Right forelimb (tissue), 1 donor: ENCODE measurements at regions not wholly inside any gene's neighbourhood (a gene's known extent, or its start where the extent isn't known, plus 50 kb on each side); places are given as distances from the start of the nearest gene placed in this dataset.

ENCODE experiments used
- DNase-seq: peaks from one replicate; pipeline ENCODE4 v3.0.0-alpha.2; 2018

GRCh38 chr22:49564666-49565515 is 262.8 kb downstream of the BRD1 start:
- DNase-seq, result no peak

- no peak for DNase-seq
These were observed 263.6 kb downstream of the BRD1 start for GRCh38 chr22:49564054-49564453.

GRCh38 chr22:49562685-49563249 is 264.9 kb downstream of the BRD1 start:
- DNase-seq, result no peak

GRCh38 chr22:49561976-49562375 is 265.7 kb downstream of the BRD1 start:
- DNase-seq, result no peak

GRCh38 chr22:49561338-49561737 is 266.3 kb downstream of the BRD1 start:
- no peak for DNase-seq

GRCh38 chr22:49555526-49555925 is 272.1 kb downstream of the BRD1 start:
- no peak for DNase-seq

- DNase-seq, result no peak
These were observed 272.9 kb downstream of the BRD1 start for GRCh38 chr22:49554741-49555140.

GRCh38 chr22:49554296-49554625 is 273.4 kb downstream of the BRD1 start:
- DNase-seq, result no peak

- DNase-seq, result no peak
These were observed 274.0 kb downstream of the BRD1 start for GRCh38 chr22:49553518-49554295.

GRCh38 chr22:49553076-49553475 is 274.6 kb downstream of the BRD1 start:
- DNase-seq, result no peak

GRCh38 chr22:49551897-49552614 is 275.6 kb downstream of the BRD1 start:
- no peak for DNase-seq

GRCh38 chr22:49551446-49551845 is 276.2 kb downstream of the BRD1 start:
- no peak for DNase-seq

GRCh38 chr22:49550766-49551362 is 276.8 kb downstream of the BRD1 start:
- no peak for DNase-seq

- DNase-seq, result no peak
These were observed 277.6 kb downstream of the BRD1 start for GRCh38 chr22:49550141-49550430.

GRCh38 chr22:49549256-49550140 is 278.2 kb downstream of the BRD1 start:
- DNase-seq, result no peak

GRCh38 chr22:49548356-49549202 is 279.1 kb downstream of the BRD1 start:
- DNase-seq, result no peak

GRCh38 chr22:49547751-49548239 is 279.9 kb downstream of the BRD1 start:
- DNase-seq, result no peak

GRCh38 chr22:49546811-49547585 is 280.7 kb downstream of the BRD1 start:
- no peak for DNase-seq

GRCh38 chr22:49545606-49546005 is 282.1 kb downstream of the BRD1 start:
- DNase-seq, result no peak

GRCh38 chr22:49544286-49544685 is 283.4 kb downstream of the BRD1 start:
- DNase-seq, result no peak
